OCI-LY3 (cell line): ENCODE measurements at regions not wholly inside any gene's neighbourhood (a gene's known extent, or its start where the extent isn't known, plus 50 kb on each side); places are given as distances from the start of the nearest gene placed in this dataset.

Experiments used
- H2AFZ ChIP-seq: fragments of 200-600, 300-600 bp; shearing (Covaris generic); 2 replicates; pipeline ENCODE4 v1.6.0; 2014; ENCODE audit warnings: antibody characterized with exemption, low read depth, low read length
- H3K27ac ChIP-seq: fragments of 200-600, 300-600 bp; sonication (generic); 2 replicates; pipeline ENCODE4 v1.5.1; 2014; ENCODE audit warnings: mild to moderate bottlenecking, low read length, moderate library complexity, mixed read lengths
- H3K27me3 ChIP-seq: fragments of 200-600, 300-600 bp; sonication (generic); 2 replicates; pipeline ENCODE4 v1.6.1; 2014; ENCODE audit warnings: low read depth, low read length, mixed read lengths
- H3K36me3 ChIP-seq: fragments of 200-600, 300-600 bp; sonication (generic); replicated peaks from 2 replicates; pipeline ENCODE3; 2014; ENCODE audit warnings: low read depth, low read length, mixed read lengths
- H3K4me1 ChIP-seq: fragments of 300-600, 200-600 bp; sonication (generic); 2 replicates; pipeline ENCODE4 v1.6.1; 2014; ENCODE audit warnings: low read length, mixed read lengths
- H3K4me2 ChIP-seq: fragments of 200-600, 300-600 bp; sonication (generic); 2 replicates; pipeline ENCODE4 v1.6.1; 2014; ENCODE audit warnings: low read length, mixed read lengths
- H3K4me3 ChIP-seq: fragments of 300-600, 200-600 bp; sonication (generic); 2 replicates; pipeline ENCODE4 v1.5.1; 2014; ENCODE audit warnings: antibody characterized with exemption, mild to moderate bottlenecking, low read length, moderate library complexity
- H3K79me2 ChIP-seq: fragments of 300-600, 200-600 bp; shearing (Covaris generic); 2 replicates; pipeline ENCODE4 v1.6.1; 2014; ENCODE audit warnings: mild to moderate bottlenecking, low read length, mixed read lengths
- H3K9ac ChIP-seq: fragments of 300-600, 200-600 bp; shearing (Covaris generic); 2 replicates; pipeline ENCODE4 v1.6.0; 2014; ENCODE audit warnings: mild to moderate bottlenecking, low read length, moderate library complexity
- H3K9me3 ChIP-seq: fragments of 200-600, 300-600 bp; shearing (Covaris generic); 2 replicates; pipeline ENCODE4 v1.6.1; 2014; ENCODE audit warnings: low read length, mixed read lengths; ENCODE audit not compliant: insufficient read depth
- H4K20me1 ChIP-seq: fragments of 200-600, 300-600 bp; sonication (generic); 2 replicates; pipeline ENCODE4 v1.6.1; 2016; ENCODE audit warnings: low read length, mixed read lengths; ENCODE audit not compliant: insufficient read depth
- EZH2phosphoT487 ChIP-seq: fragments of 200-600 bp; shearing (Covaris generic); IDR thresholded peaks from 2 replicates; pipeline ENCODE4 v1.6.1; 2018; ENCODE audit warnings: antibody characterized with exemption, mixed run types, low read depth
- TF ChIP-seq, protein P1 (sequence below): fragments of 200-600, 300-600 bp; sonication (generic); IDR thresholded peaks from 2 replicates; pipeline ENCODE4 v1.5.1; 2014; ENCODE audit warnings: antibody characterized with exemption, low read length, low read depth

DNA sequence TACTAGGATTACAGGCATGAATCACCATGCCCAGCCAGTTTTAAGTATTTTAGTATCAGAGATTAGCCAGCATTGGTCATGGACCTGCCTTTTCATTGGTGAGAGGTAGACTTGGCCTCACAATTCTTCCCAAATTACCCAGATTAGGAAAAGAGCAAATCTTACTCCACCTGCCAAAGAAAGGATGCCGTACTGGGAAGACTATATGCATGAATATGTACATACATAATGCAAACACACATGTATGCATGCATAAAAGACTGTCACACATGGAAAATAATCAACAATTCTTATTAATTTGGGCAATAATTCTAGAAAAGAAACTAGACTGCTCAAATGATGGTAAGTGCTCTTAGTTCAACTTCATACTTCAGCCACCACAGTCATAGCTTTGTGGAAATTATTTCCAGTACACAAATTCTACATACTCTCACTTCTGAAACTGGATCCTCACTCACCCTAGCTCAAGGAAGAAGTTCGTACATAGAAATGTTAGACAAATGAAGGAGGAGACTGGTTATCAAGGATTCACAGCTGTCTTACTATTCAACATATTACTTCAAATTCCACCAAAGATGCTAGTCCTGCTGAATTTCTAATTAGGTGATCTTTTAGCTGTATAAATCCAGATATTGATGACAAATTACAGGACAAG is 73.7 kb downstream of the MINAR2 start:
- H3K27me3 ChIP-seq: no peaks in the 10 kb centered on the region
- no peaks in the 10 kb centered on the region for H4K20me1 ChIP-seq
- no peak overlapping the region for H2AFZ ChIP-seq
- H3K9ac ChIP-seq: no peak overlapping the region
- H3K4me3 ChIP-seq: no peak overlapping the region
- TF ChIP-seq, protein P1, sequence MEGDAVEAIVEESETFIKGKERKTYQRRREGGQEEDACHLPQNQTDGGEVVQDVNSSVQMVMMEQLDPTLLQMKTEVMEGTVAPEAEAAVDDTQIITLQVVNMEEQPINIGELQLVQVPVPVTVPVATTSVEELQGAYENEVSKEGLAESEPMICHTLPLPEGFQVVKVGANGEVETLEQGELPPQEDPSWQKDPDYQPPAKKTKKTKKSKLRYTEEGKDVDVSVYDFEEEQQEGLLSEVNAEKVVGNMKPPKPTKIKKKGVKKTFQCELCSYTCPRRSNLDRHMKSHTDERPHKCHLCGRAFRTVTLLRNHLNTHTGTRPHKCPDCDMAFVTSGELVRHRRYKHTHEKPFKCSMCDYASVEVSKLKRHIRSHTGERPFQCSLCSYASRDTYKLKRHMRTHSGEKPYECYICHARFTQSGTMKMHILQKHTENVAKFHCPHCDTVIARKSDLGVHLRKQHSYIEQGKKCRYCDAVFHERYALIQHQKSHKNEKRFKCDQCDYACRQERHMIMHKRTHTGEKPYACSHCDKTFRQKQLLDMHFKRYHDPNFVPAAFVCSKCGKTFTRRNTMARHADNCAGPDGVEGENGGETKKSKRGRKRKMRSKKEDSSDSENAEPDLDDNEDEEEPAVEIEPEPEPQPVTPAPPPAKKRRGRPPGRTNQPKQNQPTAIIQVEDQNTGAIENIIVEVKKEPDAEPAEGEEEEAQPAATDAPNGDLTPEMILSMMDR: no peak
- TF ChIP-seq EZH2phosphoT487: no peak
- no peak overlapping the region for H3K4me2 ChIP-seq
- H3K9me3 ChIP-seq: no peaks in the 10 kb centered on the region
- no peaks in the 10 kb centered on the region for H3K36me3 ChIP-seq
- H3K79me2 ChIP-seq: no peaks in the 10 kb centered on the region
- no peaks in the 10 kb centered on the region for H3K4me1 ChIP-seq
- H3K27ac ChIP-seq: no peak overlapping the region

DNA sequence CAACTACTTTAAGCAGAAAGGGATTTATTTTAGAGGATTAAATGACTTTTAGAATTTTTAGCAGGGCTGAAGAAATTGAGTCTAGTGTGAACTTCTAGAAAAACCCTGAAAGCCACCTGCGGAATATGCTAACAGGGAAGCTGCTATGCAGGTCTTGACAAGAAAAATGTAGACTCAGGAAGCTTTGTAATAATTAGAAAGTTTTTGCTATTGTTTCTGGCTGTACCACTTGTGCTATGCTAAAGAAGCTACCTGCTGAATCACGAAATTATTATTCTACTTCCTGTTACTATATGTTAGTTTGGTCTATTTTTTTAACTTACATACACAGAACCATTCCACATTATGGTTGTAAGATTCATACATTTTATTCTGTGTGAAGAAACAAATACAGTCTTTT is 74.0 kb upstream of the CHSY3 start:
- Histone ChIP-seq H4K20me1 (no peaks in the 10 kb centered on the region), H2AFZ (no peak overlapping the region), H3K27ac (no peak overlapping the region), H3K9me3 (no peaks in the 10 kb centered on the region), H3K4me1 (no peaks in the 10 kb centered on the region), H3K4me3 (no peak overlapping the region), H3K79me2 (no peaks in the 10 kb centered on the region), H3K4me2 (no peak overlapping the region), H3K27me3 (no peaks in the 10 kb centered on the region), H3K36me3 (no peaks in the 10 kb centered on the region), H3K9ac (no peak overlapping the region)
- TF ChIP-seq EZH2phosphoT487: no peak
- TF ChIP-seq, protein P1: no peak

DNA sequence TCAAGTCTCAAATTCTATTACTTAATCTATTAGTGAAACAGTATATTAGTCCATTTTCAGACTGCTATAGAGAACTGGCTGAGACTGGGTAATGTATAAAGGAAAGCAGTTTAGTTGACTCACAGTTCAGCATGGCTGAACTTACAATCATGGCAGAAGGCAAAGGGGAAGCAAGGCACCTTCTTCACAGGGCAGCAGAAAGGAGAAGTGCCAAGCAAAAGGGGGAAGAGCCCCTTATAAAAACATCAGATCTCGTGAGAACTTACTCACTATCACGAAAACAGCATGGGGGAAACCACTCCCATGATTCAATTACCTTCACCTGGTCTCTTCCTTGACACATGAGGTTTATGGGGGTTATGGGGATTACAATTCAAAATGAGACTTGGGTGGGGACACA is 67.9 kb upstream of the CHSY3 start:
- Histone ChIP-seq H2AFZ (no peak overlapping the region), H3K4me3 (no peak overlapping the region), H3K79me2 (no peaks in the 10 kb centered on the region), H3K9me3 (no peaks in the 10 kb centered on the region), H3K4me1 (0 out of 2 replicates have a peak, but pooled peaks cover 2% of the 10 kb centered on the region), H3K27me3 (no peaks in the 10 kb centered on the region), H3K9ac (no peak overlapping the region), H3K4me2 (no peak overlapping the region), H4K20me1 (no peaks in the 10 kb centered on the region), H3K27ac (no peak overlapping the region), H3K36me3 (no peaks in the 10 kb centered on the region)
- TF ChIP-seq, protein P1: no peak
- no peak for TF ChIP-seq EZH2phosphoT487

DNA sequence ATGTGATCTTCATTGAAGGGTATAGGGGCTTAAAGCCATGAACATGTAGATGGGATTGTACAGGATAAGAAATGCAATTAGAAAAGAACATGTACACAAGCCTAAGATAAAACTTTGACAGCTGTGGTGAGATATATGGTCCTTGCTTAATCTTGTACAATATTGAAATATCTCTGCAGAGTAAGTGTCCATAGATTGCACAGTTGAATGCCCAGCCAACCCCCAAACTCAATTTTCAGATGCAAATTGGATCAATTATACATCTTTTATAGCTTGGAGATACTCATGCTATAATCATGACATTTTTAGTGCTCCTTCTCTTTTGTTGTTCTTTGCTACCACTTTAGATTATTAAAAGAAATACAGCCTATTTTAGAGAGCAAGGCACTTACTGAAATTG is 59.5 kb upstream of the CHSY3 start:
- no peaks in the 10 kb centered on the region for H3K36me3 ChIP-seq
- H3K4me2 ChIP-seq: no peak overlapping the region
- no peaks in the 10 kb centered on the region for H3K79me2 ChIP-seq
- H3K27me3 ChIP-seq: no peaks in the 10 kb centered on the region
- no peak overlapping the region for H3K4me3 ChIP-seq
- no peaks in the 10 kb centered on the region for H3K9me3 ChIP-seq
- TF ChIP-seq, protein P1: no peak
- no peak for TF ChIP-seq EZH2phosphoT487
- no peak overlapping the region for H2AFZ ChIP-seq
- H3K4me1 ChIP-seq: no peaks in the 10 kb centered on the region
- H3K27ac ChIP-seq: no peak overlapping the region
- H3K9ac ChIP-seq: no peak overlapping the region
- H4K20me1 ChIP-seq: no peaks in the 10 kb centered on the region
